A549 (cell line): ENCODE measurements at regions not wholly inside any gene's neighbourhood (a gene's known extent, or its start where the extent isn't known, plus 50 kb on each side); places are given as distances from the start of the nearest gene placed in this dataset.

Experiments used
- ATAC-seq, 2 experiments: fragments of 200-7000 bp in 1 of 2; fragments of >200 bp in 1 of 2; cut with Nextera tagmentation in 1 of 2; cut with Tn5 transposase in 1 of 2; 3 replicates each; pipeline versions ENCODE4 v1.8.0 to v1.9.1; 2018 to 2020; ENCODE audit warnings: mild to moderate bottlenecking in 1 of 2, moderate library complexity in 1 of 2
- CTCF ChIA-PET: fragments of 300-600 bp; sonication (Branson Sonifier 250); formaldehyde crosslinking; extraction: SDS; loops from one replicate; lab custom pipeline; 2021; ENCODE audit warnings: antibody characterized with exemption, inconsistent platforms; lab: Yijun Ruan, JAX
- POLR2A ChIA-PET: fragments of 350-600 bp; formaldehyde crosslinking; extraction: SDS; loops from one replicate; lab custom pipeline; 2021; ENCODE audit warnings: antibody characterized with exemption, inconsistent platforms; lab: Yijun Ruan, JAX
- DNase-seq, 2 experiments: peaks; one replicate each; pipeline versions ENCODE4 v3.0.0 to v3.0.0-alpha.2; 2011 to 2016; ENCODE audit warnings: low read depth in 1 of 2, low spot score in 1 of 2
- FAIRE-seq: peaks from 2 replicates; lab custom pipeline; 2011; peaks lifted over from hg19 to GRCh38; lab: Jason Lieb, UNC
- H3K27ac ChIP-seq, 2 experiments: fragments of >200 bp; sonication (Bioruptor Twin); formaldehyde crosslinking; 3 replicates each; pipeline ENCODE4 v1.5.1; 2016 to 2017
- H3K4me1 ChIP-seq: fragments of >200 bp; sonication (Bioruptor Twin); formaldehyde crosslinking; 3 replicates; pipeline ENCODE4 v1.6.1; 2016
- H3K4me2 ChIP-seq: fragments of >200 bp; sonication (Bioruptor Twin); formaldehyde crosslinking; 3 replicates; pipeline ENCODE4 v1.6.1; 2016
- H3K4me3 ChIP-seq: fragments of >200 bp; sonication (Bioruptor Twin); formaldehyde crosslinking; 3 replicates; pipeline ENCODE4 v1.5.1; 2016
- H3K9me3 ChIP-seq: fragments of >200 bp; sonication (Bioruptor Twin); formaldehyde crosslinking; 3 replicates; pipeline ENCODE4 v1.6.1; 2016
- BHLHE40 ChIP-seq: IDR thresholded peaks from 2 replicates; pipeline ENCODE4 v1.6.1; 2012; ENCODE audit warnings: low read depth, low read length, inconsistent platforms
- CBX8 ChIP-seq: fragments of 200-600 bp; sonication (generic); IDR thresholded peaks from 2 replicates; pipeline ENCODE4 v1.6.1; 2016
- CEBPB ChIP-seq, 2 experiments: fragments of >200 bp in 1 of 2; sonication (Bioruptor Twin) in 1 of 2; formaldehyde crosslinking in 1 of 2; IDR thresholded peaks; 2 replicates each; pipeline ENCODE4 v1.6.1; 2012 to 2016
- E2F6 ChIP-seq: IDR thresholded peaks from 2 replicates; pipeline ENCODE4 v1.6.1; 2012; ENCODE audit warnings: low read depth, borderline replicate concordance
- EHF ChIP-seq: fragments of 250-450 bp; sonication (Bioruptor Pico); IDR thresholded peaks from 2 replicates; pipeline ENCODE4 v1.5.0; 2020; ENCODE audit warnings: mild to moderate bottlenecking
- EP300 ChIP-seq, 2 experiments: fragments of >200 bp; sonication (Bioruptor Twin); formaldehyde crosslinking; IDR thresholded peaks; 2 replicates in 1 of 2; 3 replicates in 1 of 2; pipeline ENCODE4 v1.6.1; 2016 to 2017
- FOSL2 ChIP-seq, 2 experiments: fragments of 450-650 bp in 1 of 2; fragments of >200 bp in 1 of 2; sonication (Bioruptor Twin) in 1 of 2; formaldehyde crosslinking; IDR thresholded peaks; 2 replicates each; pipeline versions ENCODE4 v1.5.0 to v1.6.1; 2016 to 2020; ENCODE audit warnings: mild to moderate bottlenecking in 1 of 2, moderate library complexity in 1 of 2
- GATA3 ChIP-seq: IDR thresholded peaks from 2 replicates; pipeline ENCODE4 v1.6.1; 2012; ENCODE audit warnings: borderline replicate concordance
- HES2 ChIP-seq: fragments of >200 bp; sonication (Bioruptor Twin); formaldehyde crosslinking; IDR thresholded peaks from 2 replicates; pipeline ENCODE4 v1.6.1; 2016
- HEYL ChIP-seq: fragments of 250-450 bp; sonication (Bioruptor Pico); IDR thresholded peaks from 2 replicates; pipeline ENCODE4 v1.8.0; 2021; ENCODE audit warnings: mild to moderate bottlenecking, moderate library complexity
- JUN ChIP-seq, 2 experiments: fragments of >200 bp; sonication (Bioruptor Twin); formaldehyde crosslinking; IDR thresholded peaks; 2 replicates in 1 of 2; 3 replicates in 1 of 2; pipeline ENCODE4 v1.6.1; 2016 to 2017
- KDM1A ChIP-seq: fragments of 200-600 bp; sonication (generic); IDR thresholded peaks from 2 replicates; pipeline ENCODE4 v1.6.1; 2016; ENCODE audit warnings: low read depth, mild to moderate bottlenecking
- KDM5A ChIP-seq: fragments of 200-600 bp; sonication (generic); IDR thresholded peaks from 2 replicates; pipeline ENCODE4 v1.6.1; 2016; ENCODE audit warnings: antibody characterized with exemption, mild to moderate bottlenecking
- MAFK ChIP-seq: fragments of 450-650 bp; IDR thresholded peaks from 2 replicates; pipeline ENCODE4 v1.6.1; 2014; ENCODE audit not compliant: partially characterized antibody
- MAX ChIP-seq: IDR thresholded peaks from 2 replicates; pipeline ENCODE4 v1.6.1; 2012
- MYC ChIP-seq: IDR thresholded peaks from 2 replicates; pipeline ENCODE4 v1.6.1; 2012; ENCODE audit warnings: mild to moderate bottlenecking, inconsistent platforms, low read length, improper control_type of control experiment, borderline replicate concordance
- NPAS2 ChIP-seq: fragments of 250-450 bp; sonication (Bioruptor Pico); IDR thresholded peaks from 2 replicates; pipeline ENCODE4 v1.8.0; 2022; ENCODE audit warnings: mild to moderate bottlenecking, moderate library complexity, borderline replicate concordance
- POLR2AphosphoS2 ChIP-seq: conservative IDR thresholded peaks from 2 replicates; pipeline ENCODE4 v1.6.1; 2012; ENCODE audit warnings: low read length, improper control_type of control experiment, inconsistent platforms
- REST ChIP-seq: fragments of 200-600 bp; sonication (generic); IDR thresholded peaks from 2 replicates; pipeline ENCODE4 v1.6.1; 2016; ENCODE audit warnings: antibody characterized with exemption, mild to moderate bottlenecking, moderate library complexity
- ZC3H11A ChIP-seq: fragments of 450-650 bp; IDR thresholded peaks from 2 replicates; pipeline ENCODE4 v1.6.1; 2014; ENCODE audit warnings: antibody characterized with exemption, mild to moderate bottlenecking
- WGBS: methylation state at CpG from one replicate; pipeline ENCODE4 v1.1.6; 2017; ENCODE audit errors: missing lambda C conversion rate; 5-methylcytosine and 5-hydroxymethylcytosine counted together

- FAIRE-seq (no peak), DNase-seq (no peak), ATAC-seq (no peak)
- ChIA-PET CTCF (no interaction called here), POLR2A (no interaction called here)
- no peaks in the 10 kb centered on the region for H3K4me1 ChIP-seq
- no peak overlapping the region for H3K27ac ChIP-seq
- no peak overlapping the region for H3K4me3 ChIP-seq
- H3K4me2 ChIP-seq, result no peak overlapping the region
- 3% methylated on average over 3 of the region's 3 CpGs for WGBS
- TF ChIP-seq KDM1A (no peak), BHLHE40 (no peak)
- H3K9me3 ChIP-seq, result no peaks in the 10 kb centered on the region
Measured at GRCh38 chr10:44811072-44811471, 100.1 kb upstream of the TMEM72 start.

GRCh38 chr10:44813201-44813600, 97.9 kb upstream of the TMEM72 start:
- ChIA-PET POLR2A (interaction anchor here (0.6 kb wide), 1 partner anchor 162 kb away, joined by 4 read pairs; no protein-coding TSS in a partner anchor), CTCF (no interaction called here)
- FAIRE-seq, result no peak
- Histone ChIP-seq H3K4me3 (no peak overlapping the region), H3K4me1 (no peaks in the 10 kb centered on the region), H3K9me3 (no peaks in the 10 kb centered on the region), H3K27ac (no peak overlapping the region), H3K4me2 (no peak overlapping the region)
- DNase-seq, result no peak
- no peak for ATAC-seq
- TF ChIP-seq ZC3H11A (no peak), BHLHE40 (no peak), E2F6 (no peak)
- 2% methylated on average over 3 of the region's 3 CpGs for WGBS

- Histone ChIP-seq H3K27ac (no peak overlapping the region), H3K9me3 (no peaks in the 10 kb centered on the region), H3K4me3 (no peak overlapping the region), H3K4me1 (no peaks in the 10 kb centered on the region)
- ATAC-seq, result no peak
- CTCF ChIA-PET, result interaction anchor here (1.1 kb wide), 1 partner anchor 18 kb away, joined by 3 read pairs; no protein-coding TSS in a partner anchor
- no peak for DNase-seq
- no peak for FAIRE-seq
- POLR2A ChIA-PET, result no interaction called here
- WGBS, result 0% methylated on average over 2 of the region's 2 CpGs
- no peak for TF ChIP-seq E2F6
- no peak for TF ChIP-seq GATA3
- TF ChIP-seq KDM5A, result no peak
- TF ChIP-seq HEYL, result no peak
- TF ChIP-seq NPAS2 (CRISPR knock-in tag), result no peak
- no peak for TF ChIP-seq CEBPB (IDR thresholded peaks at IDR 0.05)
- TF ChIP-seq CBX8, result no peak
- no peak for TF ChIP-seq EHF (CRISPR knock-in tag)
- no peak for TF ChIP-seq JUN (IDR thresholded peaks at IDR 0.05)
- TF ChIP-seq FOSL2 (IDR thresholded peaks at IDR 0.05), result no peak
- TF ChIP-seq FOSL2 (CRISPR knock-in tag; IDR thresholded peaks at IDR 0.05), result no peak
- TF ChIP-seq EP300 (IDR thresholded peaks at IDR 0.05), result no peak
- TF ChIP-seq ZC3H11A, result no peak
- no peak for TF ChIP-seq HES2
- no peak for TF ChIP-seq MAX
- TF ChIP-seq REST, result no peak
- no peak for TF ChIP-seq MYC
- TF ChIP-seq MAFK, result no peak
- TF ChIP-seq POLR2AphosphoS2, result no peak
- TF ChIP-seq, all 56 proteins: peak for 0
- no peak overlapping the region for H3K4me2 ChIP-seq
Measured at GRCh38 chr10:44814929-44815328, 96.2 kb upstream of the TMEM72 start.
